ENCODE measurements at regions not wholly inside any gene's neighbourhood (a gene's known extent, or its start where the extent isn't known, plus 50 kb on each side); places are given as distances from the start of the nearest gene placed in this dataset.

DNA sequence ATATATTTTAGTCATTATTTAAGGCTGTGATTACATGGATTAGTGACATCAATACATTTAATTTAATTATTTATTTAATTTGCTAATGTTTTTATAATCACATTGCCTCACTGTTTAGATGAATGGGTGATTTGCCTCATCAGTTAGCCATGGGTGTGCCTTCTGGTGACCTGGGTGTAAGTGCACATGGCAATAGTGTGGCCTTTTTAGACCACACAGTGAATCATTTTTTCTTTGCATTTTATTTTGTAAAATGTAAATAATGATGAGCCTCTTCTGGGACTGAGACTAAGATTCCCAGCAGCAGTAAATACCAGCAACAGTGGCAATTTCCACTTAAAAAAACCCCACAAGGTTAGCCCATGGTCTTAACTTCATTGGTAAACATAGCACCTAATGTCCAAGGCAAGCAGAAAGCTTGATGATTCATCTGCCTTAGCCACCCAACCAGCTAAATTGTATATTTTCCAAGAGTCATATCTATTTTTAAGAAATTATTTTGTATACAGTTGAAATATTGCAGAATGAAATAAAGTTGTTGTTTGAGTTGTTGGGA is 235.9 kb upstream of the NOVA1 start:
- Histone ChIP-seq H3K4me1 (ENCODE audit: insufficient read depth, poor library complexity, severe bottlenecking) (no peaks in the 10 kb centered on the region), H3K9me3 (ENCODE audit: severe bottlenecking) (no peaks in the 10 kb centered on the region), H3K27me3 (ENCODE audit: insufficient read depth, poor library complexity, severe bottlenecking) (peaks cover 6% of the 10 kb centered on the region), H3K4me3 (ENCODE audit: severe bottlenecking) (no peak overlapping the region), H3K27ac (ENCODE audit: poor library complexity, severe bottlenecking) (no peak overlapping the region), H3K36me3 (ENCODE audit: low read depth) (no peaks in the 10 kb centered on the region)
- DNase-seq (ENCODE audit: low spot score) (no peak), ATAC-seq (ENCODE audit: low read depth) (no peak)
- TF ChIP-seq, protein P1, sequence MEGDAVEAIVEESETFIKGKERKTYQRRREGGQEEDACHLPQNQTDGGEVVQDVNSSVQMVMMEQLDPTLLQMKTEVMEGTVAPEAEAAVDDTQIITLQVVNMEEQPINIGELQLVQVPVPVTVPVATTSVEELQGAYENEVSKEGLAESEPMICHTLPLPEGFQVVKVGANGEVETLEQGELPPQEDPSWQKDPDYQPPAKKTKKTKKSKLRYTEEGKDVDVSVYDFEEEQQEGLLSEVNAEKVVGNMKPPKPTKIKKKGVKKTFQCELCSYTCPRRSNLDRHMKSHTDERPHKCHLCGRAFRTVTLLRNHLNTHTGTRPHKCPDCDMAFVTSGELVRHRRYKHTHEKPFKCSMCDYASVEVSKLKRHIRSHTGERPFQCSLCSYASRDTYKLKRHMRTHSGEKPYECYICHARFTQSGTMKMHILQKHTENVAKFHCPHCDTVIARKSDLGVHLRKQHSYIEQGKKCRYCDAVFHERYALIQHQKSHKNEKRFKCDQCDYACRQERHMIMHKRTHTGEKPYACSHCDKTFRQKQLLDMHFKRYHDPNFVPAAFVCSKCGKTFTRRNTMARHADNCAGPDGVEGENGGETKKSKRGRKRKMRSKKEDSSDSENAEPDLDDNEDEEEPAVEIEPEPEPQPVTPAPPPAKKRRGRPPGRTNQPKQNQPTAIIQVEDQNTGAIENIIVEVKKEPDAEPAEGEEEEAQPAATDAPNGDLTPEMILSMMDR (IDR thresholded peaks at IDR 0.05; ENCODE audit: poor library complexity, severe bottlenecking): no peak

DNA sequence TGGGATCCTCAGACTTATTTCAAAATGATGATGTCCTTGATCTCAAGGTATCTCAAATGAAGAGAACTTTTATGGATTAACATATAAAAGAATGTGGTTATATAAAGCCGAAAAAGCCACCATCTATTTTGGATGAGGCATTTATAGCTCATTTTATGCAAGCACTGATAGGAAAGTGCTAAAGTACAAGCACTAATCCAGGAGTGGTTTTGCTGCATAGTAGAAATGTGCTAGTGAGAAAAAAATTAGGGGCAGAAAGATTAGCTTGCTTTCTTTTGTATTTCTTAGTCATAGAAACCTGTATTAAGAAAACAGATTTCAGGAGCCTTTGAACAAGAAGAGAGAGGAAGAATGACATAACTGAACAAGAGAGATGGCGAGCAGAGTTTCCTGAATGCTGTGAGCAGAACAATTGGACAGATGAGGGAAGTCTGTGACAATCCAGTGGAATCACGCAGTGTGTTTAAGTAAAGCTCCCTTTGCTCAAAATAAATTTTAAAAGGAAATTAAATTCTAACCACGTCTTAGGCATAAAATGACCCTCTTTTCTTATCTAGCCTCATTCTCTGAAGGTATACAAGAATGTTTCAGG is 238.2 kb upstream of the NOVA1 start:
- ATAC-seq (ENCODE audit: low read depth) (no peak), DNase-seq (ENCODE audit: low spot score) (no peak)
- Histone ChIP-seq H3K4me3 (ENCODE audit: severe bottlenecking) (no peak overlapping the region), H3K27me3 (ENCODE audit: insufficient read depth, poor library complexity, severe bottlenecking) (peaks cover 6% of the 10 kb centered on the region), H3K27ac (ENCODE audit: poor library complexity, severe bottlenecking) (no peak overlapping the region), H3K4me1 (ENCODE audit: insufficient read depth, poor library complexity, severe bottlenecking) (peaks cover 9% of the 10 kb centered on the region), H3K36me3 (ENCODE audit: low read depth) (no peaks in the 10 kb centered on the region), H3K9me3 (ENCODE audit: severe bottlenecking) (no peaks in the 10 kb centered on the region)
- TF ChIP-seq, protein P1 (IDR thresholded peaks at IDR 0.05; ENCODE audit: poor library complexity, severe bottlenecking): no peak

DNA sequence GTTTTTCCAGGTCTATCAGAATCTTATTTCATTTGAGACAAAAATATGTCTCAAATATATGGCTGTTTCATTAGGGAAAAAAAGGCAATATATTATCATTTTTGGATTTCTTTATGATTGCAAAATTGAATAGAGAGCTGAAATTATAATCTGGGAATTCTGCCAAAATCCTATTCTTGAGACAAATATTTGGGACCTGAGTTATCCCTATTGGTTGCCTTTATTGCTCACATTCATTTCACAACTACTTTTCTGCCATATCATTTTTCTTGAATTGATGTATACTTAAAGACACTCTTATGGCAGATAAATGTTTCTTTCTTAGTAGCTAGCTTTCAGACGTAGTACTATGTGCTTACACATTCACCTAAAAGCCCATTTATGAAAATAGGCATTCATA is 241.6 kb upstream of the NOVA1 start:
- ATAC-seq (ENCODE audit: low read depth) (no peak), DNase-seq (ENCODE audit: low spot score) (no peak)
- no peaks in the 10 kb centered on the region for H3K9me3 ChIP-seq (ENCODE audit: severe bottlenecking)
- TF ChIP-seq, protein P1 (IDR thresholded peaks at IDR 0.05; ENCODE audit: poor library complexity, severe bottlenecking): no peak
- H3K36me3 ChIP-seq (ENCODE audit: low read depth): no peaks in the 10 kb centered on the region
- H3K4me1 ChIP-seq (ENCODE audit: insufficient read depth, poor library complexity, severe bottlenecking): peaks cover 24% of the 10 kb centered on the region
- H3K27me3 ChIP-seq (ENCODE audit: insufficient read depth, poor library complexity, severe bottlenecking): no peaks in the 10 kb centered on the region
- no peak overlapping the region for H3K27ac ChIP-seq (ENCODE audit: poor library complexity, severe bottlenecking)
- H3K4me3 ChIP-seq (ENCODE audit: severe bottlenecking): no peak overlapping the region

DNA sequence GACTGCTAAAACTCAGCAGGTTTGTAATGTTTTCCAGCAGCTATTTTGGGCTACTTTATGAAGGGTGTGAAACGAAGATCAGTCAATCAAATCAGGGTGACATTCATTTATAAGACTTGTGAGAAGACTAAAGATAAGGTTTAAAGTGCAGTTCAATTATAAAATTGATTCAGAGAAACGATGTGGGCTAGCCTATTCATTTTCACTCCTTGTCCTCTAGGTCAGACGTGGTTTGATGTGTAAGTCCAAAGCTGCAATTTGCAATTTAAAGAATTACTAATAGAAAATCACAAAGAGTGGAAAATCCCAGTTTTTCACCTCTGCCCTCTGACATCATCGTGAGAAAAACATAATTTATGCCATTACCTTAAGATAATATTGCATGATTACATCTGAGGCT is 243.5 kb upstream of the NOVA1 start:
- DNase-seq (ENCODE audit: low spot score) (no peak), ATAC-seq (ENCODE audit: low read depth) (peak; percentile 8; the same call in 1 of the 3 replicates)
- Histone ChIP-seq H3K27me3 (ENCODE audit: insufficient read depth, poor library complexity, severe bottlenecking) (no peaks in the 10 kb centered on the region), H3K4me3 (ENCODE audit: severe bottlenecking) (no peak overlapping the region), H3K36me3 (ENCODE audit: low read depth) (no peaks in the 10 kb centered on the region), H3K9me3 (ENCODE audit: severe bottlenecking) (no peaks in the 10 kb centered on the region), H3K27ac (ENCODE audit: poor library complexity, severe bottlenecking) (peak overlapping the region; percentile 71), H3K4me1 (ENCODE audit: insufficient read depth, poor library complexity, severe bottlenecking) (peaks cover 24% of the 10 kb centered on the region)
- TF ChIP-seq, protein P1 (IDR thresholded peaks at IDR 0.05; ENCODE audit: poor library complexity, severe bottlenecking): no peak
